ENCODE measurements at regions not wholly inside any gene's neighbourhood (a gene's known extent, or its start where the extent isn't known, plus 50 kb on each side); places are given as distances from the start of the nearest gene placed in this dataset.

DNA sequence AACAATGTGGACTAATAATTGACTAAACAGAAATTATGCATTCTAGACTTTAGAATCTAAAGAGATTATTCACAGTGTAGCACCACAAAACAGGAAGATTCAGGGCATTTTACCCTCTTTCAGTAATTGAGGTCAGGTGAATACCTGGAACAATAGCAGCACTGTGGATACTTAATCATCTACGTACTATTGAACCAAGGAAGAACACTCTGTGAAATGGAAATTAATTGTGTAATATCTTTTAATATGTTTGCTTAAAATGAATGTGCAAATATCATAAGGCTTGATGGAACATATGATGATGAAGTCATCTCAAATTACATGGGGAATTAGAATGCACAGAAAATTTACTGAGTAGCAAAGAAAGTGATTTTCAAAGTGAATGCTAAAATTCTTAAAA is 68.5 kb upstream of the MAP9 start:
- CTCF ChIA-PET: no interaction called here
- 17% methylated on average over 1 of the region's 1 CpG for WGBS (ENCODE audit: missing lambda C conversion rate)
- Histone ChIP-seq H3K4me2 (no peak overlapping the region), H3K4me3 (no peak overlapping the region), H3K9me3 (no peaks in the 10 kb centered on the region), H3K4me1 (0 out of 3 replicates have a peak, but pooled peaks cover 3% of the 10 kb centered on the region), H3K27ac (no peak overlapping the region)
- FAIRE-seq: no peak
- ATAC-seq: no peak
- TF ChIP-seq RCOR1 (IDR thresholded peaks at IDR 0.05; ENCODE audit: low read depth, low read length): no peak
- TF ChIP-seq, protein P1, sequence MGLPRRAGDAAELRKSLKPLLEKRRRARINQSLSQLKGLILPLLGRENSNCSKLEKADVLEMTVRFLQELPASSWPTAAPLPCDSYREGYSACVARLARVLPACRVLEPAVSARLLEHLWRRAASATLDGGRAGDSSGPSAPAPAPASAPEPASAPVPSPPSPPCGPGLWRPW (IDR thresholded peaks at IDR 0.05): no peak
- no peak for TF ChIP-seq CHD2 (IDR thresholded peaks at IDR 0.05; ENCODE audit: low read length, partially characterized antibody)
- no peak for TF ChIP-seq PHF8 (IDR thresholded peaks at IDR 0.05; ENCODE audit: borderline replicate concordance, low read depth)
- no peak for TF ChIP-seq NPAS2 (CRISPR knock-in tag; IDR thresholded peaks at IDR 0.05; ENCODE audit: borderline replicate concordance)
- POLR2A ChIA-PET: no interaction called here
- no peak for DNase-seq (ENCODE audit: low read depth in 1 of 2, low spot score in 1 of 2)

DNA sequence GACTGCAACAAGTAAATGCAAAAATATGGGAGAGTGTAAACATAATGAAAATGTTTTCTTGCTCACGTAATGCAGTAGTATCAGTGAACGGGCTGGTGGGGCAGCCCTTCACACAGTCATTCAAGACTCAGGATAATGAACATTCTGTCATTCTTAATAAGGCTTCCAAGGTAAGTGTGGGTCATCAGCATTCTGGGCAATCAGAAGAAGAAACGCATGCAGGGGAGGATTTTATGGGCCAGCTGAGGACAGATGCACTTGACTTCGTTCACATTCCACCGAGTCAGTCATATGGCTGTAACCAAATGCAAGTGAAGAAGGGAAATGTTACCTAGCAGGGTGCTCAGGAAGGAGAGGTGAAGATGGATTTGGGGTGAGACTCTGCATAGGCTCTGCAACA is 68.0 kb upstream of the MAP9 start:
- POLR2A ChIA-PET: no interaction called here

DNA sequence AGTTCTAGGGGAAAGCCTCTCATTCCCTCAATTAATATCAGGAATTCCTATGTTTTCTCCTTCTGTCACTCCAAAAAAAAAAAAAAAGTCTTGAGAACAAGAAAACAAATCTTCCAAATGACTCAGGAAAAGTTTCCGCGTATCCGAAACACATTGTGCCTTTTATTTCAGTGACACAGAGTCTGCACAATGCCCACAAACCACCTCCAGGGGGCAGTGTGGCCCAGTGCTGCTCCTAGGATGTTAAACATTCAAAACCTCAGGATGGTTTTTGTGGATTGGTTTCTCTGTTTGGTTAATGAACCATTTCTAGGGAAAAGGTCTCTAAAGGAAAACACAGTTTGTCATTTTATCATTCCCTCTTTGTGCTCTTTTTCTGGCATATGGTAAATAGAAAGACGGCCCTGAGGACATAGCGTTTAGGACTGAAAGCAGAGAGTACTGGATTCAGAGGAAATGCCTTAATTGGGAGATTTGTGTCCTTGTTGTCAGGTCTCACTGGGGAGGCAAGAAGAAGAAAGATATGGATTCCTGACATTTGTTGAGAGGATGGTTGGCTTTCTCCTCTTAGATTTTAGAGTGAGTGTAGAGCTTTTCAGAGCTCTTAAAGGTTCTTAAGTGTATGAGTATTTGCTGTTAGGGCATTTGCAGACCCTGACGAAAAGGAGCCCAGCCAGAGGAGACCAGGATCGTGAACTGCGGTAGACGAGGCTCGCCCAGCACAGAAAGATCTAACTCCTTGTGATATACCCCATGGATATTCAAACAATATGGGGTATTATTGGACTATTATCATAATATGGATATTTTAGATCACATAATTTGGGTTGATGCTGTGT is 65.7 kb upstream of the MAP9 start:
- FAIRE-seq (no peak), DNase-seq (ENCODE audit: low read depth in 1 of 2, low spot score in 1 of 2) (peak; percentile 15 to 56), ATAC-seq (peak; percentile 85 to 94; a peak in 5 of 6 replicates)
- Histone ChIP-seq H3K9me3 (no peaks in the 10 kb centered on the region), H3K4me1 (0 out of 3 replicates have a peak, but pooled peaks cover 3% of the 10 kb centered on the region), H3K4me3 (peak overlapping the region; percentile 39; the same call in 1 of the 3 replicates), H3K4me2 (peak overlapping the region; percentile 74), H3K27ac (no peak overlapping the region)
- ChIA-PET CTCF (interaction anchor here (0.9 to 1.5 kb wide), 3 partner anchors 17 to 511 kb away, joined by 3 read pairs; no protein-coding TSS in a partner anchor), POLR2A (no interaction called here)
- TF ChIP-seq SMC3 (IDR thresholded peaks at IDR 0.05) (peak; percentile 54), RAD21 (conservative IDR thresholded peaks at IDR 0.05 in 1 of 2, IDR thresholded peaks at IDR 0.05 in 1 of 2) (peak; percentile 57 to 70; a peak in 4 of 5 replicates), HDAC2 (IDR thresholded peaks at IDR 0.05) (no peak), ZSCAN20 (CRISPR knock-in tag; IDR thresholded peaks at IDR 0.05) (no peak)
- TF ChIP-seq, protein P2, sequence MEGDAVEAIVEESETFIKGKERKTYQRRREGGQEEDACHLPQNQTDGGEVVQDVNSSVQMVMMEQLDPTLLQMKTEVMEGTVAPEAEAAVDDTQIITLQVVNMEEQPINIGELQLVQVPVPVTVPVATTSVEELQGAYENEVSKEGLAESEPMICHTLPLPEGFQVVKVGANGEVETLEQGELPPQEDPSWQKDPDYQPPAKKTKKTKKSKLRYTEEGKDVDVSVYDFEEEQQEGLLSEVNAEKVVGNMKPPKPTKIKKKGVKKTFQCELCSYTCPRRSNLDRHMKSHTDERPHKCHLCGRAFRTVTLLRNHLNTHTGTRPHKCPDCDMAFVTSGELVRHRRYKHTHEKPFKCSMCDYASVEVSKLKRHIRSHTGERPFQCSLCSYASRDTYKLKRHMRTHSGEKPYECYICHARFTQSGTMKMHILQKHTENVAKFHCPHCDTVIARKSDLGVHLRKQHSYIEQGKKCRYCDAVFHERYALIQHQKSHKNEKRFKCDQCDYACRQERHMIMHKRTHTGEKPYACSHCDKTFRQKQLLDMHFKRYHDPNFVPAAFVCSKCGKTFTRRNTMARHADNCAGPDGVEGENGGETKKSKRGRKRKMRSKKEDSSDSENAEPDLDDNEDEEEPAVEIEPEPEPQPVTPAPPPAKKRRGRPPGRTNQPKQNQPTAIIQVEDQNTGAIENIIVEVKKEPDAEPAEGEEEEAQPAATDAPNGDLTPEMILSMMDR (IDR thresholded peaks at IDR 0.05): peak; percentile 69
- 14% methylated on average over 10 of the region's 10 CpGs for WGBS (ENCODE audit: missing lambda C conversion rate)

More for the DNA sequence above, 68.0 kb upstream of the MAP9 start:
- no peak overlapping the region for H3K4me2 ChIP-seq
- FAIRE-seq (no peak), ATAC-seq (no peak), DNase-seq (ENCODE audit: low read depth in 1 of 2, low spot score in 1 of 2) (no peak)
- H3K9me3 ChIP-seq: no peaks in the 10 kb centered on the region
- H3K4me3 ChIP-seq: no peak overlapping the region
- no peak overlapping the region for H3K27ac ChIP-seq
- CTCF ChIA-PET: interaction anchor here (1.3 to 1.6 kb wide), 2 partner anchors 9 to 342 kb away, joined by 5 to 7 read pairs; no protein-coding TSS in a partner anchor
- 16% methylated on average over 5 of the region's 5 CpGs for WGBS (ENCODE audit: missing lambda C conversion rate)
- H3K4me1 ChIP-seq: 0 out of 3 replicates have a peak, but pooled peaks cover 3% of the 10 kb centered on the region
- TF ChIP-seq, protein P3, sequence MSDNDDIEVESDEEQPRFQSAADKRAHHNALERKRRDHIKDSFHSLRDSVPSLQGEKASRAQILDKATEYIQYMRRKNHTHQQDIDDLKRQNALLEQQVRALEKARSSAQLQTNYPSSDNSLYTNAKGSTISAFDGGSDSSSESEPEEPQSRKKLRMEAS (IDR thresholded peaks at IDR 0.05): no peak
- TF ChIP-seq KDM5A (IDR thresholded peaks at IDR 0.05) (no peak), POLR2A (IDR thresholded peaks at IDR 0.05; ENCODE audit: low read length) (no peak), GATA3 (IDR thresholded peaks at IDR 0.05; ENCODE audit: borderline replicate concordance) (no peak), HOXB5 (CRISPR knock-in tag; IDR thresholded peaks at IDR 0.05) (no peak), BHLHE40 (IDR thresholded peaks at IDR 0.05; ENCODE audit: low read depth, low read length) (no peak), RNF2 (IDR thresholded peaks at IDR 0.05; ENCODE audit: borderline replicate concordance, low read depth) (no peak), RAD21 (conservative IDR thresholded peaks at IDR 0.05 in 1 of 2, IDR thresholded peaks at IDR 0.05 in 1 of 2) (no peak), MYC (IDR thresholded peaks at IDR 0.05; ENCODE audit: borderline replicate concordance, low read length) (no peak), ZNF302 (CRISPR knock-in tag; IDR thresholded peaks at IDR 0.05) (no peak), RCOR1 (IDR thresholded peaks at IDR 0.05; ENCODE audit: low read depth, low read length) (no peak), FOSL2 (IDR thresholded peaks at IDR 0.05) (no peak), FOSL2 (CRISPR knock-in tag; IDR thresholded peaks at IDR 0.05) (no peak), JUNB (IDR thresholded peaks at IDR 0.05) (no peak)
- TF ChIP-seq, protein P1 (IDR thresholded peaks at IDR 0.05): no peak
- TF ChIP-seq, protein P4, sequence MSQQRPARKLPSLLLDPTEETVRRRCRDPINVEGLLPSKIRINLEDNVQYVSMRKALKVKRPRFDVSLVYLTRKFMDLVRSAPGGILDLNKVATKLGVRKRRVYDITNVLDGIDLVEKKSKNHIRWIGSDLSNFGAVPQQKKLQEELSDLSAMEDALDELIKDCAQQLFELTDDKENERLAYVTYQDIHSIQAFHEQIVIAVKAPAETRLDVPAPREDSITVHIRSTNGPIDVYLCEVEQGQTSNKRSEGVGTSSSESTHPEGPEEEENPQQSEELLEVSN (IDR thresholded peaks at IDR 0.05; ENCODE audit: borderline replicate concordance, low read depth): no peak

Measured in A549 (cell line).